ENCODE measurements at regions not wholly inside any gene's neighbourhood (a gene's known extent, or its start where the extent isn't known, plus 50 kb on each side); places are given as distances from the start of the nearest gene placed in this dataset.

- TF ChIP-seq EZH2phosphoT487 (IDR thresholded peaks at IDR 0.05; ENCODE audit: low read depth, severe bottlenecking, unreplicated experiment) (no peak), CTCF (IDR thresholded peaks at IDR 0.05; ENCODE audit: poor library complexity) (no peak), EZH2 (IDR thresholded peaks at IDR 0.05; ENCODE audit: borderline replicate concordance) (no peak)
Observed at GRCh38 chr13:61692691-61693090, 277.0 kb upstream of the PCDH20 start.

All from hepatocyte (in vitro differentiated cells).